IMR-90 (cell line): ENCODE measurements at regions not wholly inside any gene's neighbourhood (a gene's known extent, or its start where the extent isn't known, plus 50 kb on each side); places are given as distances from the start of the nearest gene placed in this dataset.

Experiments used
- ATAC-seq: fragments of 200-7000 bp; cut with Tn5 transposase; 2 replicates; pipeline ENCODE4 v1.9.1; 2020; ENCODE audit warnings: low read depth, mild to moderate bottlenecking, moderate library complexity
- BruUV-seq: library from RNA; stranded (reverse); fragments of 400-500 nt; replicated peaks from 2 replicates; lab custom pipeline; 2021; lab: Mats Ljungman, UMichigan
- CTCF ChIA-PET: fragments of 300-600 bp; formaldehyde crosslinking; extraction: SDS; loops from one replicate; lab custom pipeline; 2021; ENCODE audit warnings: antibody characterized with exemption; lab: Yijun Ruan, JAX
- POLR2A ChIA-PET: fragments of 300-600 bp; sonication (Branson Sonifier 250); formaldehyde crosslinking; loops from one replicate; lab custom pipeline; 2022; ENCODE audit warnings: antibody characterized with exemption; ENCODE audit not compliant: unreplicated experiment; lab: Charles Lee
- DNase-seq: peaks from one replicate; pipeline ENCODE4 v3.0.0; 2013
- H2AFZ ChIP-seq: replicated peaks from 2 replicates; pipeline ENCODE3; 2013; ENCODE audit warnings: low read length, mild to moderate bottlenecking; ENCODE audit not compliant: poor library complexity
- H2AK5ac ChIP-seq: 2 replicates; pipeline ENCODE4 v1.6.1; 2013; ENCODE audit warnings: low read depth, low read length, inconsistent platforms
- H2AK9ac ChIP-seq: replicated peaks from 2 replicates; pipeline ENCODE3; 2013; ENCODE audit warnings: mild to moderate bottlenecking, low read depth, low read length, moderate library complexity; ENCODE audit not compliant: poor library complexity
- H2BK120ac ChIP-seq: 2 replicates; pipeline ENCODE4 v1.6.1; 2013; ENCODE audit warnings: low read depth, low read length, inconsistent platforms
- H2BK15ac ChIP-seq: 3 replicates; pipeline ENCODE4 v1.6.1; 2013; ENCODE audit warnings: low read depth, low read length, inconsistent platforms
- H2BK20ac ChIP-seq: 2 replicates; pipeline ENCODE4 v1.6.1; 2013; ENCODE audit warnings: low read depth, mild to moderate bottlenecking, inconsistent platforms, low read length, moderate library complexity
- H2BK5ac ChIP-seq: 2 replicates; pipeline ENCODE4 v1.6.1; 2013; ENCODE audit warnings: mild to moderate bottlenecking, low read depth, low read length, inconsistent platforms; ENCODE audit not compliant: poor library complexity, severe bottlenecking
- H3K14ac ChIP-seq: replicated peaks from 2 replicates; pipeline ENCODE4 v1.6.1; 2013; ENCODE audit warnings: low read depth, low read length, inconsistent platforms
- H3K18ac ChIP-seq: 2 replicates; pipeline ENCODE4 v1.6.1; 2013; ENCODE audit warnings: low read depth, low read length, control low read depth
- H3K23ac ChIP-seq: 2 replicates; pipeline ENCODE4 v1.6.1; 2013; ENCODE audit warnings: low read depth, low read length, inconsistent platforms
- H3K27ac ChIP-seq: 2 replicates; pipeline ENCODE4 v1.5.1; 2013; ENCODE audit warnings: mild to moderate bottlenecking, control low read depth, low read length; ENCODE audit not compliant: insufficient read depth
- H3K27me3 ChIP-seq: 2 replicates; pipeline ENCODE4 v1.6.1; 2013; ENCODE audit warnings: low read length; ENCODE audit not compliant: control insufficient read depth, insufficient read depth
- H3K36me3 ChIP-seq: 2 replicates; pipeline ENCODE4 v1.6.1; 2013; ENCODE audit warnings: low read length, mixed read lengths; ENCODE audit not compliant: control insufficient read depth, insufficient read depth
- H3K4ac ChIP-seq: 2 replicates; pipeline ENCODE4 v1.6.1; 2013; ENCODE audit warnings: low read depth, low read length, inconsistent platforms
- H3K4me1 ChIP-seq: 2 replicates; pipeline ENCODE4 v1.6.1; 2013; ENCODE audit warnings: low read length, mixed read lengths; ENCODE audit not compliant: control insufficient read depth, insufficient read depth
- H3K4me2 ChIP-seq: 2 replicates; pipeline ENCODE4 v1.6.1; 2013; ENCODE audit warnings: low read depth, mild to moderate bottlenecking, control low read depth, low read length, moderate library complexity
- H3K4me3 ChIP-seq: 2 replicates; pipeline ENCODE4 v1.5.1; 2013; ENCODE audit warnings: low read depth, mild to moderate bottlenecking, control low read depth, low read length, moderate library complexity; ENCODE audit not compliant: insufficient read depth
- H3K56ac ChIP-seq: 2 replicates; pipeline ENCODE4 v1.6.1; 2013; ENCODE audit warnings: low read length, inconsistent platforms; ENCODE audit not compliant: insufficient read depth; ENCODE audit errors: extremely low read depth
- H3K79me1 ChIP-seq, 2 experiments: 2 replicates each; pipeline ENCODE4 v1.6.1; 2013; ENCODE audit warnings: low read length in 2 of 2, inconsistent platforms in 1 of 2, low read depth in 1 of 2
- H3K9ac ChIP-seq: 2 replicates; pipeline ENCODE4 v1.6.1; 2013; ENCODE audit warnings: low read depth, low read length, control low read depth
- H3K9me1 ChIP-seq: 2 replicates; pipeline ENCODE4 v1.6.1; 2013; ENCODE audit warnings: low read length, inconsistent platforms; ENCODE audit not compliant: insufficient read depth
- H3K9me3 ChIP-seq: 2 replicates; pipeline ENCODE4 v1.6.1; 2013; ENCODE audit warnings: low read length; ENCODE audit not compliant: control insufficient read depth, insufficient read depth
- H4K20me1 ChIP-seq: 2 replicates; pipeline ENCODE4 v1.6.1; 2013; ENCODE audit warnings: low read length, inconsistent platforms; ENCODE audit not compliant: insufficient read depth
- H4K5ac ChIP-seq: 2 replicates; pipeline ENCODE4 v1.6.1; 2013; ENCODE audit warnings: mild to moderate bottlenecking, low read depth, low read length, control low read depth
- H4K8ac ChIP-seq, 2 experiments: 2 replicates each; pipeline ENCODE4 v1.6.1; 2013; ENCODE audit warnings: low read depth in 2 of 2, low read length in 2 of 2, control low read depth in 1 of 2, inconsistent platforms in 1 of 2
- H4K91ac ChIP-seq: 2 replicates; pipeline ENCODE4 v1.6.1; 2013; ENCODE audit warnings: low read depth, low read length, inconsistent platforms; ENCODE audit not compliant: insufficient read depth
- BHLHE40 ChIP-seq: fragments of 150-350 bp; IDR thresholded peaks from 2 replicates; pipeline ENCODE4 v1.6.1; 2016; ENCODE audit warnings: mild to moderate bottlenecking, low read depth, low read length
- CEBPB ChIP-seq: IDR thresholded peaks from 2 replicates; pipeline ENCODE4 v1.6.1; 2012; ENCODE audit warnings: low read depth, low read length, improper control_type of control experiment
- CHD1 ChIP-seq: IDR thresholded peaks from 2 replicates; pipeline ENCODE4 v1.6.1; 2012; ENCODE audit warnings: low read depth, low read length, improper control_type of control experiment
- FOS ChIP-seq: fragments of 150-350 bp; IDR thresholded peaks from 2 replicates; pipeline ENCODE4 v1.6.1; 2016; ENCODE audit warnings: low read depth, low read length
- MAFK ChIP-seq: IDR thresholded peaks from 2 replicates; pipeline ENCODE4 v1.6.1; 2012; ENCODE audit warnings: low read depth, low read length, improper control_type of control experiment
- MAZ ChIP-seq: IDR thresholded peaks from 2 replicates; pipeline ENCODE4 v1.6.1; 2012; ENCODE audit warnings: low read depth, mild to moderate bottlenecking, low read length, improper control_type of control experiment, moderate library complexity, borderline replicate concordance
- MXI1 ChIP-seq: IDR thresholded peaks from 2 replicates; pipeline ENCODE4 v1.6.1; 2012; ENCODE audit warnings: low read depth, mild to moderate bottlenecking, low read length, moderate library complexity, borderline replicate concordance
- NFE2L2 ChIP-seq: fragments of 150-350 bp; IDR thresholded peaks from 2 replicates; pipeline ENCODE4 v1.6.1; 2016; ENCODE audit warnings: low read depth, mild to moderate bottlenecking, low read length
- POLR2A ChIP-seq: IDR thresholded peaks from 2 replicates; pipeline ENCODE4 v1.6.1; 2012; ENCODE audit warnings: mild to moderate bottlenecking, low read depth, low read length
- RAD21 ChIP-seq: IDR thresholded peaks from 2 replicates; pipeline ENCODE4 v1.6.1; 2012; ENCODE audit warnings: low read length, improper control_type of control experiment
- RCOR1 ChIP-seq: IDR thresholded peaks from 2 replicates; pipeline ENCODE4 v1.6.1; 2012; ENCODE audit warnings: mild to moderate bottlenecking, low read length, improper control_type of control experiment; ENCODE audit not compliant: insufficient replicate concordance
- RFX5 ChIP-seq: IDR thresholded peaks from 2 replicates; pipeline ENCODE4 v1.8.0; 2012; ENCODE audit warnings: low read depth, mild to moderate bottlenecking, low read length, moderate library complexity
- SMC3 ChIP-seq: fragments of 150-350 bp; IDR thresholded peaks from 2 replicates; pipeline ENCODE4 v1.6.1; 2016; ENCODE audit warnings: low read depth, mild to moderate bottlenecking, antibody characterized with exemption, low read length, moderate library complexity
- WGBS, 2 experiments: methylation state at CpG; one replicate each; pipeline versions ENCODE4 v1.1.5 to v1.1.7; 2013; ENCODE audit warnings: missing lambda C conversion rate in 2 of 2; ENCODE audit not compliant: insufficient read length in 1 of 2; ENCODE audit errors: extremely low coverage in 2 of 2; 5-methylcytosine and 5-hydroxymethylcytosine counted together
- dilution Hi-C: fragments of 300-500 bp; cut with HindIII; formaldehyde crosslinking; loops from one replicate; pipeline ENCODE4 v1.14.3; 2018; ENCODE audit warnings: low sequenced_read_pairs; ENCODE audit not compliant: unreplicated experiment
- in situ Hi-C: fragments of 300-500 bp; cut with MboI; formaldehyde crosslinking; loops from 3 replicates; pipeline ENCODE4 v1.14.3; 2019; ENCODE audit warnings: low sequenced_read_pairs, inconsistent platforms, mixed read lengths
- intact Hi-C: fragments of 100-400 bp; cut with micrococcal nuclease; formaldehyde crosslinking; loops from 2 replicates; pipeline ENCODE4 v1.10.0; 2022
- TF ChIP-seq, protein P1 (sequence below): fragments of 150-350 bp; IDR thresholded peaks from 2 replicates; pipeline ENCODE4 v1.6.1; 2017; ENCODE audit warnings: mild to moderate bottlenecking, antibody characterized with exemption, low read length, low read depth
- TF ChIP-seq, protein P2 (sequence below): fragments of 150-350 bp; IDR thresholded peaks from 2 replicates; pipeline ENCODE4 v1.6.1; 2016; ENCODE audit warnings: low read depth, mild to moderate bottlenecking, low read length, moderate library complexity, borderline replicate concordance
- TF ChIP-seq, protein P3 (sequence below): conservative IDR thresholded peaks from 2 replicates; pipeline ENCODE4 v1.5.1; 2012; ENCODE audit warnings: mild to moderate bottlenecking, low read depth, low read length, improper control_type of control experiment

DNA sequence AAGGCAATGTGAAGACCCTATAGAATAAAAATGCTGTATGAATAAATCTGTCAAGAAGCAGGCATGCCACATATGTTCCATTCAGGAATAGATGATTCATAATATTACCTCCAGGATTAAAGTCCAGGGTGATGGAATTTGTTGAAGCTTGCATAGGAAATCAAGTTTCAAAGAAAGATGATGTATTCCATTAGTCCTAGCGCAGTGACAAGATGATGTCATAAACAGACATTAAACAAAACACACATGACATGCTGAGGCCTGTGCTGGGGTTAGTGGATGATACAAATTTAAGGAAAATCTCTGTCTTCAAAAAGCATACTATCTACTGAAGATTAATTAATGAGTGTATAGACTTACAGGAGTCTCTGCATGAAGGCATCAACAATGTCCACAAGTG is 1025.2 kb downstream of the CDH11 start:
- H2BK120ac ChIP-seq, result no peak overlapping the region
- no peak overlapping the region for H2BK5ac ChIP-seq
- intact Hi-C loops, result loop anchor here (10.0 kb wide), 1 partner anchor 858 kb away; no protein-coding TSS in a partner anchor

More for the DNA sequence above, 1025.2 kb downstream of the CDH11 start:
- Histone ChIP-seq H2AK5ac (no peak overlapping the region), H3K4me1 (peaks cover 4% of the 10 kb centered on the region; the same call in 1 of the 2 replicates), H3K27me3 (no peaks in the 10 kb centered on the region), H3K9me3 (no peaks in the 10 kb centered on the region), H3K4me2 (no peak overlapping the region), H3K27ac (no peak overlapping the region), H3K4ac (no peak overlapping the region), H2BK15ac (no peak overlapping the region), H3K36me3 (no peaks in the 10 kb centered on the region), H3K56ac (no peak overlapping the region), H3K4me3 (no peak overlapping the region), H3K9ac (no peak overlapping the region), H4K91ac (no peak overlapping the region), H2AK9ac (no peak overlapping the region), H3K23ac (no peak overlapping the region), H3K14ac (no peak overlapping the region), H4K5ac (no peak overlapping the region), H3K9me1 (peaks cover 6% of the 10 kb centered on the region; the same call in 1 of the 2 replicates), H3K18ac (no peak overlapping the region), H3K79me1 (no peaks in the 10 kb centered on the region), H2BK20ac (no peak overlapping the region), H4K8ac (no peak overlapping the region), H4K20me1 (no peaks in the 10 kb centered on the region), H2AFZ (no peak overlapping the region)
- no CpG with 5 or more reads among the region's 1 CpG for WGBS, 2 experiments
- no peak for DNase-seq
- ChIA-PET POLR2A (no interaction called here), CTCF (no interaction called here)
- no TSS peak for BruUV-seq
- in situ Hi-C loops, result loop anchor here (25.0 kb wide), 2 partner anchors 366 to 1016 kb away; partner anchors contain the start of gene CDH11
- TF ChIP-seq MXI1 (no peak), CHD1 (no peak), RCOR1 (no peak), RAD21 (no peak), MAZ (no peak), FOS (no peak), MAFK (no peak), CEBPB (no peak), BHLHE40 (no peak), POLR2A (no peak), SMC3 (no peak), RFX5 (no peak), NFE2L2 (no peak)
- TF ChIP-seq, protein P1, sequence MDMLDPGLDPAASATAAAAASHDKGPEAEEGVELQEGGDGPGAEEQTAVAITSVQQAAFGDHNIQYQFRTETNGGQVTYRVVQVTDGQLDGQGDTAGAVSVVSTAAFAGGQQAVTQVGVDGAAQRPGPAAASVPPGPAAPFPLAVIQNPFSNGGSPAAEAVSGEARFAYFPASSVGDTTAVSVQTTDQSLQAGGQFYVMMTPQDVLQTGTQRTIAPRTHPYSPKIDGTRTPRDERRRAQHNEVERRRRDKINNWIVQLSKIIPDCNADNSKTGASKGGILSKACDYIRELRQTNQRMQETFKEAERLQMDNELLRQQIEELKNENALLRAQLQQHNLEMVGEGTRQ, result no peak
- TF ChIP-seq, protein P2, sequence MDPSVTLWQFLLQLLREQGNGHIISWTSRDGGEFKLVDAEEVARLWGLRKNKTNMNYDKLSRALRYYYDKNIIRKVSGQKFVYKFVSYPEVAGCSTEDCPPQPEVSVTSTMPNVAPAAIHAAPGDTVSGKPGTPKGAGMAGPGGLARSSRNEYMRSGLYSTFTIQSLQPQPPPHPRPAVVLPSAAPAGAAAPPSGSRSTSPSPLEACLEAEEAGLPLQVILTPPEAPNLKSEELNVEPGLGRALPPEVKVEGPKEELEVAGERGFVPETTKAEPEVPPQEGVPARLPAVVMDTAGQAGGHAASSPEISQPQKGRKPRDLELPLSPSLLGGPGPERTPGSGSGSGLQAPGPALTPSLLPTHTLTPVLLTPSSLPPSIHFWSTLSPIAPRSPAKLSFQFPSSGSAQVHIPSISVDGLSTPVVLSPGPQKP, result no peak
- TF ChIP-seq, protein P3, sequence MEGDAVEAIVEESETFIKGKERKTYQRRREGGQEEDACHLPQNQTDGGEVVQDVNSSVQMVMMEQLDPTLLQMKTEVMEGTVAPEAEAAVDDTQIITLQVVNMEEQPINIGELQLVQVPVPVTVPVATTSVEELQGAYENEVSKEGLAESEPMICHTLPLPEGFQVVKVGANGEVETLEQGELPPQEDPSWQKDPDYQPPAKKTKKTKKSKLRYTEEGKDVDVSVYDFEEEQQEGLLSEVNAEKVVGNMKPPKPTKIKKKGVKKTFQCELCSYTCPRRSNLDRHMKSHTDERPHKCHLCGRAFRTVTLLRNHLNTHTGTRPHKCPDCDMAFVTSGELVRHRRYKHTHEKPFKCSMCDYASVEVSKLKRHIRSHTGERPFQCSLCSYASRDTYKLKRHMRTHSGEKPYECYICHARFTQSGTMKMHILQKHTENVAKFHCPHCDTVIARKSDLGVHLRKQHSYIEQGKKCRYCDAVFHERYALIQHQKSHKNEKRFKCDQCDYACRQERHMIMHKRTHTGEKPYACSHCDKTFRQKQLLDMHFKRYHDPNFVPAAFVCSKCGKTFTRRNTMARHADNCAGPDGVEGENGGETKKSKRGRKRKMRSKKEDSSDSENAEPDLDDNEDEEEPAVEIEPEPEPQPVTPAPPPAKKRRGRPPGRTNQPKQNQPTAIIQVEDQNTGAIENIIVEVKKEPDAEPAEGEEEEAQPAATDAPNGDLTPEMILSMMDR, result no peak
- dilution Hi-C loops, result no loop called here
- ATAC-seq, result no peak
